Adrenal gland (tissue), 5 donors: ENCODE measurements at regions not wholly inside any gene's neighbourhood (a gene's known extent, or its start where the extent isn't known, plus 50 kb on each side); places are given as distances from the start of the nearest gene placed in this dataset.

Experiments used
- POLR2A ChIP-seq, 2 donors: fragments of 450-650 bp; IDR thresholded peaks; one replicate each; pipeline ENCODE4 v1.6.1; 2017; ENCODE audit warnings: antibody characterized with exemption in 2 of 2, mild to moderate bottlenecking in 2 of 2, moderate library complexity in 1 of 2
- TF ChIP-seq, protein P1 (sequence below), 6 experiments: fragments of 450-650 bp in 4 of 6; fragments of 200-600 bp in 2 of 6; sonication (generic) in 1 of 6; IDR thresholded peaks; 1 replicate in 5 of 6; 2 replicates in 1 of 6; pipeline versions ENCODE4 v1.5.1 to v1.8.0; 2016 to 2021; ENCODE audit warnings: antibody characterized with exemption in 6 of 6, mild to moderate bottlenecking in 2 of 6, moderate library complexity in 1 of 6
- donor health status: DM: no; HTN: no; CAD: no.

DNA sequence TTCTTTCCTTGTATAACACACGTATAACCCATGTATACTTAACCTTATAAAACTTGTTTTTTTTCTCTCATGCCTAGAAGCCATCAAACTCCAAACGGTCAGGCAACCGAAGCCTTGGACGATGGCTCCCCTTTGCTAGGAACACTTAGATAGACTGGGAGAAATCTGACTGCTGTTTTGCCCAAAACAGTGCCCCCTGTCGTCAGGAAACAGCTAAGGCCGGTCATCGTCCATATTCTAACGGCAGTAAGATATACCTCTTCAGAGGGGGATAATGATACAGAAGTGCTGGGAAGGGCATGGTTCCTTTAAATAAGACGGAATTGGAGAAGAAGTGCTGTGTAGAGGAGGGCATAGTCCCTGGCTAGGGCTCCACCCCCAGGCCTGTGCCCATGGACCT is 130.5 kb downstream of the SLC41A2 start:
- TF ChIP-seq, protein P1, sequence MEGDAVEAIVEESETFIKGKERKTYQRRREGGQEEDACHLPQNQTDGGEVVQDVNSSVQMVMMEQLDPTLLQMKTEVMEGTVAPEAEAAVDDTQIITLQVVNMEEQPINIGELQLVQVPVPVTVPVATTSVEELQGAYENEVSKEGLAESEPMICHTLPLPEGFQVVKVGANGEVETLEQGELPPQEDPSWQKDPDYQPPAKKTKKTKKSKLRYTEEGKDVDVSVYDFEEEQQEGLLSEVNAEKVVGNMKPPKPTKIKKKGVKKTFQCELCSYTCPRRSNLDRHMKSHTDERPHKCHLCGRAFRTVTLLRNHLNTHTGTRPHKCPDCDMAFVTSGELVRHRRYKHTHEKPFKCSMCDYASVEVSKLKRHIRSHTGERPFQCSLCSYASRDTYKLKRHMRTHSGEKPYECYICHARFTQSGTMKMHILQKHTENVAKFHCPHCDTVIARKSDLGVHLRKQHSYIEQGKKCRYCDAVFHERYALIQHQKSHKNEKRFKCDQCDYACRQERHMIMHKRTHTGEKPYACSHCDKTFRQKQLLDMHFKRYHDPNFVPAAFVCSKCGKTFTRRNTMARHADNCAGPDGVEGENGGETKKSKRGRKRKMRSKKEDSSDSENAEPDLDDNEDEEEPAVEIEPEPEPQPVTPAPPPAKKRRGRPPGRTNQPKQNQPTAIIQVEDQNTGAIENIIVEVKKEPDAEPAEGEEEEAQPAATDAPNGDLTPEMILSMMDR (IDR thresholded peaks at IDR 0.05): no peak
- TF ChIP-seq POLR2A (IDR thresholded peaks at IDR 0.05): no peak
